Thymus (tissue), 11 donors: ENCODE measurements at regions not wholly inside any gene's neighbourhood (a gene's known extent, or its start where the extent isn't known, plus 50 kb on each side); places are given as distances from the start of the nearest gene placed in this dataset.

Experiments used
- DNase-seq, 9 donors: peaks; one replicate each; pipeline ENCODE4 v3.0.0-alpha.2; 2013; ENCODE audit warnings: low spot score in 9 of 9, low read depth in 6 of 9, missing footprints in 1 of 9
- H3K27ac ChIP-seq, 2 donors: one replicate each; pipeline ENCODE4 v1.5.1; 2013; ENCODE audit warnings: control low read depth in 1 of 2, low read depth in 1 of 2, low read length in 1 of 2, mild to moderate bottlenecking in 1 of 2, moderate library complexity in 1 of 2
- H3K27me3 ChIP-seq, 2 donors: one replicate each; pipeline ENCODE4 v1.5.1; 2013; ENCODE audit warnings: low read length in 1 of 2; ENCODE audit not compliant: control insufficient read depth in 2 of 2, insufficient read depth in 1 of 2
- H3K36me3 ChIP-seq, 2 donors: one replicate each; pipeline ENCODE4 v1.5.1; 2013; ENCODE audit warnings: low read length in 1 of 2, mild to moderate bottlenecking in 1 of 2, moderate library complexity in 1 of 2; ENCODE audit not compliant: control insufficient read depth in 2 of 2, insufficient read depth in 2 of 2
- H3K4me1 ChIP-seq, 2 donors: one replicate each; pipeline ENCODE4 v1.5.1; 2013; ENCODE audit warnings: low read length in 2 of 2; ENCODE audit not compliant: control insufficient read depth in 2 of 2, insufficient read depth in 2 of 2
- H3K4me3 ChIP-seq, 2 donors: one replicate each; pipeline ENCODE4 v1.5.1; 2013; ENCODE audit warnings: low read length in 2 of 2, control low read depth in 1 of 2, mild to moderate bottlenecking in 1 of 2
- H3K9me3 ChIP-seq, 2 donors: one replicate each; pipeline ENCODE4 v1.5.1; 2013; ENCODE audit warnings: low read length in 1 of 2, mild to moderate bottlenecking in 1 of 2; ENCODE audit not compliant: control insufficient read depth in 2 of 2, insufficient read depth in 1 of 2
- WGBS: extraction: QIAGEN DNeasy Blood & Tissue Kit; methylation state at CpG from one replicate; pipeline ENCODE4 v1.1.7; 2013; 5-methylcytosine and 5-hydroxymethylcytosine counted together
- donor health status: healthy.

GRCh38 chr5:106699198-106699597 is 971.5 kb downstream of the EFNA5 start:
- Histone ChIP-seq H3K27me3 (no peaks in the 10 kb centered on the region), H3K9me3 (no peaks in the 10 kb centered on the region), H3K4me3 (no peak overlapping the region), H3K27ac (no peak overlapping the region), H3K4me1 (no peaks in the 10 kb centered on the region), H3K36me3 (no peaks in the 10 kb centered on the region)
- 90% methylated on average over 6 of the region's 6 CpGs for WGBS
- DNase-seq, result no peak

GRCh38 chr5:106698169-106698568 is 972.6 kb downstream of the EFNA5 start:
- no peaks in the 10 kb centered on the region for H3K27me3 ChIP-seq
- H3K9me3 ChIP-seq, result no peaks in the 10 kb centered on the region
- DNase-seq, result no peak
- whole genome bisulfite sequencing, result 98% methylated on average over 5 of the region's 5 CpGs
- no peaks in the 10 kb centered on the region for H3K4me1 ChIP-seq
- H3K36me3 ChIP-seq, result no peaks in the 10 kb centered on the region
- no peak overlapping the region for H3K27ac ChIP-seq
- no peak overlapping the region for H3K4me3 ChIP-seq

GRCh38 chr5:106691701-106692100 is 979.0 kb downstream of the EFNA5 start:
- 85% methylated on average over 2 of the region's 2 CpGs for WGBS
- Histone ChIP-seq H3K36me3 (no peaks in the 10 kb centered on the region), H3K4me3 (no peak overlapping the region), H3K4me1 (no peaks in the 10 kb centered on the region), H3K27ac (no peak overlapping the region), H3K27me3 (no peaks in the 10 kb centered on the region), H3K9me3 (no peaks in the 10 kb centered on the region)
- no peak for DNase-seq

GRCh38 chr5:106690585-106690984 is 980.2 kb downstream of the EFNA5 start:
- 39% methylated on average over 1 of the region's 1 CpG for WGBS
- Histone ChIP-seq H3K9me3 (no peaks in the 10 kb centered on the region), H3K27ac (no peak overlapping the region), H3K36me3 (no peaks in the 10 kb centered on the region), H3K4me3 (no peak overlapping the region), H3K27me3 (no peaks in the 10 kb centered on the region), H3K4me1 (no peaks in the 10 kb centered on the region)
- DNase-seq, result no peak

- Histone ChIP-seq H3K36me3 (no peaks in the 10 kb centered on the region), H3K4me3 (no peak overlapping the region), H3K9me3 (no peaks in the 10 kb centered on the region), H3K27me3 (no peaks in the 10 kb centered on the region), H3K4me1 (no peaks in the 10 kb centered on the region), H3K27ac (no peak overlapping the region)
- peak in 1 of 9 donors; percentile 12 for DNase-seq
- WGBS, result 46% methylated on average over 1 of the region's 1 CpG
Observed at GRCh38 chr5:106680330-106680729, 990.4 kb downstream of the EFNA5 start.

GRCh38 chr5:106677057-106677456 is 993.7 kb downstream of the EFNA5 start:
- Histone ChIP-seq H3K4me3 (no peak overlapping the region), H3K4me1 (no peaks in the 10 kb centered on the region), H3K27ac (no peak overlapping the region), H3K9me3 (no peaks in the 10 kb centered on the region), H3K27me3 (no peaks in the 10 kb centered on the region), H3K36me3 (no peaks in the 10 kb centered on the region)
- no peak for DNase-seq
- WGBS, result 96% methylated on average over 1 of the region's 1 CpG

GRCh38 chr5:106675687-106676086 is 995.0 kb downstream of the EFNA5 start:
- WGBS, result 68% methylated on average over 1 of the region's 1 CpG
- Histone ChIP-seq H3K27ac (no peak overlapping the region), H3K27me3 (no peaks in the 10 kb centered on the region)

GRCh38 chr5:106673941-106674340 is 996.8 kb downstream of the EFNA5 start:
- 97% methylated on average over 1 of the region's 1 CpG for WGBS
- Histone ChIP-seq H3K4me3 (no peak overlapping the region), H3K9me3 (no peaks in the 10 kb centered on the region), H3K27ac (no peak overlapping the region), H3K36me3 (no peaks in the 10 kb centered on the region), H3K27me3 (no peaks in the 10 kb centered on the region), H3K4me1 (no peaks in the 10 kb centered on the region)
- no peak for DNase-seq

More at GRCh38 chr5:106675687-106676086, 995.0 kb downstream of the EFNA5 start:
- H3K9me3 ChIP-seq, result no peaks in the 10 kb centered on the region
- no peak overlapping the region for H3K4me3 ChIP-seq
- H3K36me3 ChIP-seq, result no peaks in the 10 kb centered on the region
- DNase-seq, result no peak
- no peaks in the 10 kb centered on the region for H3K4me1 ChIP-seq

- Histone ChIP-seq H3K27me3 (no peaks in the 10 kb centered on the region), H3K36me3 (no peaks in the 10 kb centered on the region), H3K9me3 (no peaks in the 10 kb centered on the region), H3K27ac (no peak overlapping the region), H3K4me1 (no peaks in the 10 kb centered on the region), H3K4me3 (no peak overlapping the region)
- WGBS, result 42% methylated on average over 2 of the region's 2 CpGs
- no peak for DNase-seq
Observed at GRCh38 chr5:106661866-106662265, 1008.9 kb downstream of the EFNA5 start.

- Histone ChIP-seq H3K9me3 (no peaks in the 10 kb centered on the region), H3K36me3 (no peaks in the 10 kb centered on the region), H3K27ac (no peak overlapping the region), H3K4me3 (no peak overlapping the region), H3K27me3 (no peaks in the 10 kb centered on the region), H3K4me1 (no peaks in the 10 kb centered on the region)
- no peak for DNase-seq
Observed at GRCh38 chr5:106660681-106661080, 1010.1 kb downstream of the EFNA5 start.
